H1 (cell line): ENCODE measurements at regions not wholly inside any gene's neighbourhood (a gene's known extent, or its start where the extent isn't known, plus 50 kb on each side); places are given as distances from the start of the nearest gene placed in this dataset.

Source experiments
- CTCF ChIA-PET: fragments of 300-600 bp; sonication (Branson Sonifier 250); formaldehyde crosslinking; loops from one replicate; lab custom pipeline; 2021; ENCODE audit not compliant: partially characterized antibody; lab: Charles Lee
- POLR2A ChIA-PET: fragments of 300-600 bp; sonication (Branson Sonifier 250); formaldehyde crosslinking; loops from one replicate; lab custom pipeline; 2021; ENCODE audit warnings: inconsistent platforms; ENCODE audit not compliant: partially characterized antibody; lab: Charles Lee
- DNase-seq, 2 experiments: peaks; one replicate each; pipeline versions ENCODE4 v3.0.0 to v3.0.0-alpha.2; 2010 to 2022; ENCODE audit warnings: low spot score in 2 of 2, low read depth in 1 of 2, mixed read lengths in 1 of 2
- FAIRE-seq: peaks from 2 replicates; lab custom pipeline; 2011; peaks lifted over from hg19 to GRCh38; lab: Jason Lieb, UNC
- H2AFZ ChIP-seq: 2 replicates; pipeline ENCODE4 v1.8.1; 2012; ENCODE audit warnings: low read length, inconsistent platforms
- H2AK5ac ChIP-seq: 2 replicates; pipeline ENCODE4 v1.6.1; 2013; ENCODE audit warnings: low read depth, low read length
- H2BK120ac ChIP-seq: replicated peaks from 2 replicates; pipeline ENCODE3; 2013; ENCODE audit warnings: low read depth, low read length, inconsistent platforms
- H2BK12ac ChIP-seq: 2 replicates; pipeline ENCODE4 v1.6.1; 2013; ENCODE audit warnings: low read depth, low read length
- H2BK15ac ChIP-seq: 2 replicates; pipeline ENCODE4 v1.6.1; 2013; ENCODE audit warnings: low read length
- H2BK20ac ChIP-seq: 2 replicates; pipeline ENCODE4 v1.6.1; 2013; ENCODE audit warnings: low read length
- H2BK5ac ChIP-seq: 2 replicates; pipeline ENCODE4 v1.6.1; 2013; ENCODE audit warnings: low read depth, low read length
- H3K14ac ChIP-seq: 2 replicates; pipeline ENCODE4 v1.6.1; 2013; ENCODE audit warnings: inconsistent platforms; ENCODE audit not compliant: insufficient read length
- H3K18ac ChIP-seq: 2 replicates; pipeline ENCODE4 v1.6.1; 2013; ENCODE audit warnings: low read length; ENCODE audit errors: extremely low read depth
- H3K23ac ChIP-seq: 2 replicates; pipeline ENCODE4 v1.6.1; 2013; ENCODE audit warnings: inconsistent platforms; ENCODE audit not compliant: insufficient read length
- H3K23me2 ChIP-seq: 2 replicates; pipeline ENCODE4 v1.6.1; 2013; ENCODE audit warnings: low read depth, low read length
- H3K27ac ChIP-seq: 2 replicates; pipeline ENCODE4 v1.6.1; 2011; ENCODE audit warnings: low read depth, low read length, inconsistent platforms
- H3K27me3 ChIP-seq, 4 experiments: replicated peaks in 1 of 4; 1 replicate in 1 of 4; 2 replicates in 3 of 4; pipeline versions ENCODE4 v1.6.1 to v1.8.1; 2011 to 2013; ENCODE audit warnings: low read length in 3 of 4, mild to moderate bottlenecking in 3 of 4, inconsistent platforms in 2 of 4, mixed read lengths in 2 of 4, moderate library complexity in 1 of 4; ENCODE audit not compliant: control insufficient read depth in 3 of 4, insufficient read depth in 3 of 4; ENCODE audit errors: extremely low read depth in 1 of 4
- H3K36me3 ChIP-seq, 4 experiments: 2 replicates each; pipeline versions ENCODE4 v1.6.1 to v1.8.1; 2011 to 2013; ENCODE audit warnings: mild to moderate bottlenecking in 4 of 4, low read length in 3 of 4, moderate library complexity in 2 of 4, control low read depth in 1 of 4, inconsistent platforms in 1 of 4; ENCODE audit not compliant: insufficient read depth in 4 of 4, control insufficient read depth in 2 of 4
- H3K4ac ChIP-seq: replicated peaks from 2 replicates; pipeline ENCODE3; 2013; ENCODE audit warnings: low read length, low read depth, mixed read lengths, inconsistent platforms; ENCODE audit not compliant: insufficient read length
- H3K4me1 ChIP-seq, 4 experiments: replicated peaks in 1 of 4; 1 replicate in 1 of 4; 2 replicates in 3 of 4; pipeline versions ENCODE4 v1.6.1 to v1.8.1; 2011 to 2013; ENCODE audit warnings: low read length in 3 of 4, inconsistent platforms in 2 of 4, mixed read lengths in 1 of 4; ENCODE audit not compliant: insufficient read depth in 4 of 4, control insufficient read depth in 3 of 4
- H3K4me2 ChIP-seq, 2 experiments: 2 replicates each; pipeline versions ENCODE4 v1.6.1 to v1.8.1; 2011 to 2013; ENCODE audit warnings: low read depth in 2 of 2, low read length in 2 of 2, control low read depth in 1 of 2, inconsistent platforms in 1 of 2, mild to moderate bottlenecking in 1 of 2; ENCODE audit not compliant: insufficient read depth in 1 of 2
- H3K4me3 ChIP-seq, 4 experiments: fragments of 200-600, 300-600 bp in 1 of 4; sonication (generic), shearing (Covaris generic), sonication (Bioruptor Twin) in 1 of 4; 2 replicates each; pipeline versions ENCODE4 v1.5.1 to v1.8.1; 2011 to 2016; ENCODE audit warnings: low read length in 4 of 4, low read depth in 3 of 4, control low read depth in 2 of 4, inconsistent platforms in 2 of 4, mild to moderate bottlenecking in 2 of 4, mixed read lengths in 1 of 4, moderate library complexity in 1 of 4; ENCODE audit not compliant: insufficient read depth in 2 of 4; ENCODE audit errors: extremely low read depth in 1 of 4
- H3K56ac ChIP-seq: replicated peaks from 2 replicates; pipeline ENCODE3; 2013; ENCODE audit warnings: low read depth, mild to moderate bottlenecking, mixed read lengths, low read length, inconsistent platforms; ENCODE audit not compliant: insufficient read length
- H3K79me1 ChIP-seq: 2 replicates; pipeline ENCODE4 v1.6.1; 2013; ENCODE audit warnings: low read depth, low read length, control low read depth
- H3K79me2 ChIP-seq, 2 experiments: 2 replicates each; pipeline versions ENCODE4 v1.6.1 to v1.8.1; 2012 to 2013; ENCODE audit warnings: low read length in 2 of 2, mild to moderate bottlenecking in 2 of 2, inconsistent platforms in 1 of 2; ENCODE audit not compliant: insufficient read depth in 2 of 2, control insufficient read depth in 1 of 2
- H3K9ac ChIP-seq, 4 experiments: replicated peaks in 1 of 4; 1 replicate in 1 of 4; 2 replicates in 3 of 4; pipeline versions ENCODE4 v1.6.1 to v1.8.1; 2011 to 2013; ENCODE audit warnings: low read depth in 3 of 4, low read length in 3 of 4, control low read depth in 2 of 4, mild to moderate bottlenecking in 2 of 4, moderate library complexity in 2 of 4, inconsistent platforms in 1 of 4; ENCODE audit errors: extremely low read depth in 1 of 4
- H3K9me3 ChIP-seq, 2 experiments: 2 replicates each; pipeline versions ENCODE4 v1.6.1 to v1.8.1; 2012 to 2013; ENCODE audit warnings: mild to moderate bottlenecking in 2 of 2, moderate library complexity in 2 of 2, control low read depth in 1 of 2, inconsistent platforms in 1 of 2, low read depth in 1 of 2, low read length in 1 of 2, mixed read lengths in 1 of 2; ENCODE audit not compliant: insufficient read depth in 2 of 2
- H4K20me1 ChIP-seq, 2 experiments: replicated peaks in 1 of 2; 2 replicates each; pipeline versions ENCODE3 to v1.8.1; 2011 to 2013; ENCODE audit warnings: inconsistent platforms in 2 of 2, low read length in 2 of 2, mild to moderate bottlenecking in 1 of 2; ENCODE audit not compliant: insufficient read depth in 2 of 2, control insufficient read depth in 1 of 2
- H4K5ac ChIP-seq: 2 replicates; pipeline ENCODE4 v1.6.1; 2013; ENCODE audit warnings: low read length, low read depth, mixed read lengths, inconsistent platforms; ENCODE audit not compliant: insufficient read length
- H4K8ac ChIP-seq: 2 replicates; pipeline ENCODE4 v1.8.0; 2013; ENCODE audit warnings: mild to moderate bottlenecking, moderate library complexity, low read length, inconsistent platforms; ENCODE audit not compliant: insufficient read depth; ENCODE audit errors: extremely low read depth
- H4K91ac ChIP-seq: replicated peaks from 2 replicates; pipeline ENCODE3; 2013; ENCODE audit warnings: low read length, mixed read lengths, inconsistent platforms; ENCODE audit not compliant: insufficient read length
- BACH1 ChIP-seq: IDR thresholded peaks from 2 replicates; pipeline ENCODE4 v1.6.1; 2012; ENCODE audit warnings: low read length, improper control_type of control experiment
- BRCA1 ChIP-seq: IDR thresholded peaks from 2 replicates; pipeline ENCODE4 v1.6.1; 2012; ENCODE audit warnings: low read depth, low read length, improper control_type of control experiment
- CBX8 ChIP-seq: fragments of 300-800, 300-1000 bp; sonication (generic); IDR thresholded peaks from 2 replicates; pipeline ENCODE4 v1.7.1; 2016; ENCODE audit warnings: low read depth, low read length, borderline replicate concordance
- CHD1 ChIP-seq: IDR thresholded peaks from 2 replicates; pipeline ENCODE4 v1.6.1; 2012; ENCODE audit warnings: low read depth, low read length, improper control_type of control experiment
- CHD2 ChIP-seq: IDR thresholded peaks from 2 replicates; pipeline ENCODE4 v1.6.1; 2012; ENCODE audit warnings: low read length, improper control_type of control experiment
- GABPA ChIP-seq: IDR thresholded peaks from 2 replicates; pipeline ENCODE4 v1.6.1; 2011; ENCODE audit warnings: mild to moderate bottlenecking, low read length, moderate library complexity, borderline replicate concordance; ENCODE audit not compliant: insufficient read depth
- GTF2F1 ChIP-seq: IDR thresholded peaks from 2 replicates; pipeline ENCODE4 v1.6.1; 2012; ENCODE audit warnings: low read depth, low read length, improper control_type of control experiment, borderline replicate concordance
- KDM1A ChIP-seq: fragments of 200-600, 300-600 bp; sonication (generic); IDR thresholded peaks from 2 replicates; pipeline ENCODE4 v1.7.1; 2016; ENCODE audit warnings: mild to moderate bottlenecking, low read length, borderline replicate concordance
- RFX5 ChIP-seq: IDR thresholded peaks from 2 replicates; pipeline ENCODE4 v1.6.1; 2011; ENCODE audit warnings: low read depth, low read length, improper control_type of control experiment, borderline replicate concordance
- RNF2 ChIP-seq: fragments of 200-900, 300-1000 bp; sonication (generic); IDR thresholded peaks from 2 replicates; pipeline ENCODE4 v1.7.1; 2016; ENCODE audit warnings: borderline replicate concordance, low read depth, mild to moderate bottlenecking, antibody characterized with exemption, low read length; ENCODE audit not compliant: poor library complexity, severe bottlenecking; ENCODE audit errors: missing control alignments
- RXRA ChIP-seq: IDR thresholded peaks from 2 replicates; pipeline ENCODE4 v1.6.1; 2011; ENCODE audit warnings: low read depth, mild to moderate bottlenecking, low read length, moderate library complexity; ENCODE audit not compliant: insufficient read depth
- SAP30 ChIP-seq: fragments of 300-600 bp; sonication (generic); IDR thresholded peaks from 2 replicates; pipeline ENCODE4 v1.7.1; 2012; ENCODE audit warnings: low read length, moderate library complexity, mild to moderate bottlenecking, inconsistent platforms; ENCODE audit not compliant: insufficient read depth, insufficient replicate concordance
- TEAD4 ChIP-seq: IDR thresholded peaks from 2 replicates; pipeline ENCODE4 v1.6.1; 2012; ENCODE audit warnings: low read depth, low read length, inconsistent platforms, mixed read lengths
- WGBS, 2 experiments: shearing (Covaris generic) in 1 of 2; methylation state at CpG; one replicate each; pipeline versions ENCODE4 v1.1.6 to v1.1.7; 2013 to 2015; ENCODE audit warnings: low lambda C conversion rate in 2 of 2, mixed read lengths in 2 of 2, inconsistent platforms in 1 of 2, low coverage in 1 of 2, missing lambda C conversion rate in 1 of 2; ENCODE audit not compliant: insufficient replicate concordance in 2 of 2, insufficient coverage in 1 of 2, insufficient read length in 1 of 2; ENCODE audit errors: extremely low coverage in 1 of 2, missing lambda C conversion rate in 1 of 2; 5-methylcytosine and 5-hydroxymethylcytosine counted together
- TF ChIP-seq, protein P1 (sequence below): IDR thresholded peaks from 2 replicates; pipeline ENCODE4 v1.6.1; 2012; ENCODE audit warnings: inconsistent platforms

DNA sequence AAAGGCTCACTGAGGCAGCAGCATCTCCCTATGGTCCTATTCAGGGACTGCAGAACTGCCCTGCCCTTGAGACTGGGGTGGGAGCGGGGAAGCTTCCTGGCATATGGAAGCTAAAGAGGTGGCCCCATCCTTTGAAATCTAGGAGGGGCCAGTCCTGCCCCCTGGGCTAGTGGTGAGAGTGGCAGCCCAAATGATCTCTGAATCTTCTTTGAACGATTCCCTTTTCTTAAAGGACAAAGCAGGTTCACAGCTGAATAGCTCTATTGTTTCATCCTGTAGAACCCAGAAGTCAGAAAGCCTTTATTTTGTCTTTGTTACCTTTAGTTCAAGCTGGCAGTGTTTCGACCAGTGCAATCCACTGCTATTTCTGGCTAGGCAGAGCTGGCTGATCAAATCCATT lies 741.9 kb downstream of the IRX1 start:
- H4K8ac ChIP-seq: no peak overlapping the region
- TF ChIP-seq CHD2: no peak
- no peak for TF ChIP-seq SAP30
- TF ChIP-seq RFX5: no peak
- TF ChIP-seq BRCA1: no peak
- no peak for TF ChIP-seq CHD1
- TF ChIP-seq KDM1A: no peak
- TF ChIP-seq, protein P1, sequence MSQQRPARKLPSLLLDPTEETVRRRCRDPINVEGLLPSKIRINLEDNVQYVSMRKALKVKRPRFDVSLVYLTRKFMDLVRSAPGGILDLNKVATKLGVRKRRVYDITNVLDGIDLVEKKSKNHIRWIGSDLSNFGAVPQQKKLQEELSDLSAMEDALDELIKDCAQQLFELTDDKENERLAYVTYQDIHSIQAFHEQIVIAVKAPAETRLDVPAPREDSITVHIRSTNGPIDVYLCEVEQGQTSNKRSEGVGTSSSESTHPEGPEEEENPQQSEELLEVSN: no peak
- TF ChIP-seq GTF2F1: no peak
- no peak for TF ChIP-seq CBX8
- no peak for TF ChIP-seq BACH1
- TF ChIP-seq TEAD4: no peak
- TF ChIP-seq RNF2: no peak
- no peak for TF ChIP-seq GABPA
- no peak for TF ChIP-seq RXRA

More for the DNA sequence above, 741.9 kb downstream of the IRX1 start:
- H2BK20ac ChIP-seq: no peak overlapping the region
- H3K9me3 ChIP-seq: no peaks in the 10 kb centered on the region
- H3K79me1 ChIP-seq: no peaks in the 10 kb centered on the region
- H3K36me3 ChIP-seq: no peaks in the 10 kb centered on the region
- H3K23me2 ChIP-seq: no peaks in the 10 kb centered on the region
- no peak overlapping the region for H2AFZ ChIP-seq
- no peak overlapping the region; the same call in 1 of the 2 replicates for H3K18ac ChIP-seq
- POLR2A ChIA-PET: no interaction called here
- H2AK5ac ChIP-seq: no peak overlapping the region
- WGBS, 2 experiments: 81% methylated on average over 3 of the region's 3 CpGs; no CpG with 5 or more reads in 1 of the 2 experiments
- H2BK15ac ChIP-seq: no peak overlapping the region
- no peak overlapping the region for H2BK12ac ChIP-seq
- no peak overlapping the region for H2BK5ac ChIP-seq
- no peak overlapping the region for H2BK120ac ChIP-seq
- CTCF ChIA-PET: interaction anchor here (0.6 kb wide), 1 partner anchor 416 kb away, joined by 3 read pairs; no protein-coding TSS in a partner anchor
- no peaks in the 10 kb centered on the region; a peak in 1 of 7 replicates for H3K4me1 ChIP-seq
- no peak overlapping the region for H3K56ac ChIP-seq
- no peak overlapping the region for H4K91ac ChIP-seq
- FAIRE-seq: no peak
- no peak overlapping the region for H3K23ac ChIP-seq
- no peak overlapping the region for H3K9ac ChIP-seq
- H3K14ac ChIP-seq: no peak overlapping the region
- H3K4ac ChIP-seq: no peak overlapping the region
- H3K4me2 ChIP-seq: no peak overlapping the region
- H3K79me2 ChIP-seq: no peaks in the 10 kb centered on the region
- peaks cover 0 to 1% (median 0%) of the 10 kb centered on the region in 4 experiments; a peak in 1 of 7 replicates for H3K27me3 ChIP-seq
- no peak overlapping the region for H4K5ac ChIP-seq
- no peak overlapping the region for H3K27ac ChIP-seq
- DNase-seq: no peak
- no peak overlapping the region for H3K4me3 ChIP-seq
- H4K20me1 ChIP-seq: no peaks in the 10 kb centered on the region
